Endothelial cell (in vitro differentiated cells): ENCODE measurements at regions not wholly inside any gene's neighbourhood (a gene's known extent, or its start where the extent isn't known, plus 50 kb on each side); places are given as distances from the start of the nearest gene placed in this dataset.

ENCODE experiments used
- DNase-seq: peaks from one replicate; pipeline ENCODE4 v3.0.0; 2021; ENCODE audit warnings: low spot score
- H3K27ac Mint-ChIP-seq: one replicate; pipeline ENCODE4 v1.8.0; 2021; ENCODE audit warnings: mixed read lengths, inconsistent platforms; ENCODE audit not compliant: unreplicated experiment
- H3K27me3 Mint-ChIP-seq: one replicate; pipeline ENCODE4 v1.8.0; 2021; ENCODE audit warnings: mild to moderate bottlenecking, moderate library complexity, mixed read lengths, inconsistent platforms; ENCODE audit not compliant: unreplicated experiment
- H3K36me3 Mint-ChIP-seq: one replicate; pipeline ENCODE4 v1.8.0; 2021; ENCODE audit warnings: mild to moderate bottlenecking, low read depth, mixed read lengths, inconsistent platforms; ENCODE audit not compliant: unreplicated experiment
- H3K4me1 Mint-ChIP-seq: one replicate; pipeline ENCODE4 v1.8.0; 2021; ENCODE audit warnings: mild to moderate bottlenecking, mixed read lengths, inconsistent platforms; ENCODE audit not compliant: unreplicated experiment
- H3K4me3 Mint-ChIP-seq: one replicate; pipeline ENCODE4 v1.8.0; 2021; ENCODE audit warnings: mild to moderate bottlenecking, mixed read lengths, inconsistent platforms; ENCODE audit not compliant: unreplicated experiment
- H3K9me3 Mint-ChIP-seq: one replicate; pipeline ENCODE4 v1.8.0; 2021; ENCODE audit warnings: mixed read lengths, inconsistent platforms; ENCODE audit not compliant: unreplicated experiment
- CTCF ChIP-seq: fragments of 200-600 bp; sonication (generic); IDR thresholded peaks from one replicate; pipeline ENCODE4 v1.5.0; 2021; ENCODE audit warnings: antibody characterized with exemption; ENCODE audit not compliant: unreplicated experiment

- DNase-seq: no peak
- H3K4me1 Mint-ChIP-seq: peaks cover 5% of the 10 kb centered on the region
- no peaks in the 10 kb centered on the region for H3K36me3 Mint-ChIP-seq
- H3K4me3 Mint-ChIP-seq: no peak overlapping the region
- no peak overlapping the region for H3K27ac Mint-ChIP-seq
- no peak for TF ChIP-seq CTCF
- H3K9me3 Mint-ChIP-seq: no peaks in the 10 kb centered on the region
- peaks cover 9% of the 10 kb centered on the region for H3K27me3 Mint-ChIP-seq
These were observed 259.4 kb downstream of the TLE3 start for GRCh38 chr15:69838338-69838737.

- no peak for DNase-seq
- Mint-ChIP-seq H3K27me3 (peaks cover 9% of the 10 kb centered on the region), H3K4me3 (no peak overlapping the region), H3K27ac (no peak overlapping the region), H3K9me3 (no peaks in the 10 kb centered on the region), H3K36me3 (no peaks in the 10 kb centered on the region), H3K4me1 (peaks cover 5% of the 10 kb centered on the region)
- no peak for TF ChIP-seq CTCF
These were observed 258.7 kb downstream of the TLE3 start for GRCh38 chr15:69838994-69839393.

GRCh38 chr15:69841113-69841828, 256.4 kb downstream of the TLE3 start:
- Mint-ChIP-seq H3K4me3 (no peak overlapping the region), H3K4me1 (peaks cover 5% of the 10 kb centered on the region), H3K27me3 (peaks cover 7% of the 10 kb centered on the region), H3K36me3 (no peaks in the 10 kb centered on the region), H3K9me3 (no peaks in the 10 kb centered on the region), H3K27ac (no peak overlapping the region)
- no peak for DNase-seq
- TF ChIP-seq CTCF: no peak

- Mint-ChIP-seq H3K27ac (no peak overlapping the region), H3K27me3 (peaks cover 10% of the 10 kb centered on the region), H3K4me1 (peaks cover 3% of the 10 kb centered on the region), H3K36me3 (no peaks in the 10 kb centered on the region), H3K9me3 (no peaks in the 10 kb centered on the region), H3K4me3 (no peak overlapping the region)
- no peak for DNase-seq
- no peak for TF ChIP-seq CTCF
These were observed 254.9 kb downstream of the TLE3 start for GRCh38 chr15:69842851-69843250.

- DNase-seq: no peak
- H3K36me3 Mint-ChIP-seq: no peaks in the 10 kb centered on the region
These were observed 254.3 kb downstream of the TLE3 start for GRCh38 chr15:69843276-69843899.

More at GRCh38 chr15:69843276-69843899, 254.3 kb downstream of the TLE3 start:
- H3K4me3 Mint-ChIP-seq: no peak overlapping the region
- no peaks in the 10 kb centered on the region for H3K9me3 Mint-ChIP-seq
- H3K27ac Mint-ChIP-seq: no peak overlapping the region
- peaks cover 3% of the 10 kb centered on the region for H3K4me1 Mint-ChIP-seq
- no peak for TF ChIP-seq CTCF
- peaks cover 10% of the 10 kb centered on the region for H3K27me3 Mint-ChIP-seq
